ENCODE measurements at regions not wholly inside any gene's neighbourhood (a gene's known extent, or its start where the extent isn't known, plus 50 kb on each side); places are given as distances from the start of the nearest gene placed in this dataset.

GRCh38 chr10:131676800-131677421, 223.9 kb upstream of the PPP2R2D start:
- DNase-seq, result no peak

- DNase-seq, result no peak
Observed at GRCh38 chr10:131677671-131678070, 223.1 kb upstream of the PPP2R2D start.

- no peak for DNase-seq
Observed at GRCh38 chr10:131678171-131678570, 222.6 kb upstream of the PPP2R2D start.

- no peak for DNase-seq
Observed at GRCh38 chr10:131678613-131679012, 222.2 kb upstream of the PPP2R2D start.

GRCh38 chr10:131679926-131680325, 220.9 kb upstream of the PPP2R2D start:
- DNase-seq, result no peak

- no peak for DNase-seq
Observed at GRCh38 chr10:131681122-131681521, 219.7 kb upstream of the PPP2R2D start.

- no peak for DNase-seq
Observed at GRCh38 chr10:131681656-131682055, 219.2 kb upstream of the PPP2R2D start.

GRCh38 chr10:131682271-131682962, 218.4 kb upstream of the PPP2R2D start:
- DNase-seq, result no peak

- no peak for DNase-seq
Observed at GRCh38 chr10:131683281-131683861, 217.4 kb upstream of the PPP2R2D start.

GRCh38 chr10:131683941-131684340, 216.9 kb upstream of the PPP2R2D start:
- no peak for DNase-seq

GRCh38 chr10:131685007-131685406, 215.8 kb upstream of the PPP2R2D start:
- DNase-seq, result no peak

- no peak for DNase-seq
Observed at GRCh38 chr10:131685576-131685975, 215.2 kb upstream of the PPP2R2D start.

GRCh38 chr10:131686781-131687420, 213.9 kb upstream of the PPP2R2D start:
- no peak for DNase-seq

GRCh38 chr10:131688304-131688703, 212.5 kb upstream of the PPP2R2D start:
- DNase-seq, result no peak

GRCh38 chr10:131689016-131689415, 211.8 kb upstream of the PPP2R2D start:
- DNase-seq, result no peak

GRCh38 chr10:131689486-131689885, 211.3 kb upstream of the PPP2R2D start:
- no peak for DNase-seq

GRCh38 chr10:131689954-131690757, 210.7 kb upstream of the PPP2R2D start:
- DNase-seq, result no peak

GRCh38 chr10:131690805-131691239, 210.0 kb upstream of the PPP2R2D start:
- DNase-seq, result no peak

GRCh38 chr10:131691481-131692090, 209.2 kb upstream of the PPP2R2D start:
- no peak for DNase-seq

- DNase-seq, result no peak
Observed at GRCh38 chr10:131692176-131692575, 208.6 kb upstream of the PPP2R2D start.

GRCh38 chr10:131692686-131693334, 208.0 kb upstream of the PPP2R2D start:
- no peak for DNase-seq

GRCh38 chr10:131693766-131694165, 207.0 kb upstream of the PPP2R2D start:
- no peak for DNase-seq

Measured in activated T-cell treated with anti-CD3 and anti-CD28 coated beads, Interleukin-2, amount 50 U/mL, for 1 hour (primary cell).